SJCRH30 (cell line): ENCODE measurements at regions not wholly inside any gene's neighbourhood (a gene's known extent, or its start where the extent isn't known, plus 50 kb on each side); places are given as distances from the start of the nearest gene placed in this dataset.

Experiments used
- DNase-seq, 2 experiments: peaks; one replicate each; pipeline ENCODE4 v3.0.0-alpha.2; 2015 to 2020
- H3K27ac ChIP-seq: fragments of 250-450 bp; sonication (Bioruptor Pico); 2 replicates; pipeline ENCODE4 v1.5.1; 2020; ENCODE audit warnings: mild to moderate bottlenecking, moderate library complexity
- H3K27me3 ChIP-seq: fragments of 250-450 bp; sonication (Bioruptor Pico); 2 replicates; pipeline ENCODE4 v1.5.1; 2020; ENCODE audit warnings: mild to moderate bottlenecking, moderate library complexity
- H3K36me3 ChIP-seq: fragments of 250-450 bp; sonication (Bioruptor Pico); 2 replicates; pipeline ENCODE4 v1.5.1; 2020; ENCODE audit warnings: mild to moderate bottlenecking, moderate library complexity
- H3K4me1 ChIP-seq: fragments of 250-450 bp; sonication (Bioruptor Pico); 2 replicates; pipeline ENCODE4 v1.5.1; 2020; ENCODE audit warnings: mild to moderate bottlenecking, moderate library complexity
- H3K4me3 ChIP-seq: fragments of 250-450 bp; sonication (Bioruptor Pico); 2 replicates; pipeline ENCODE4 v1.5.1; 2020; ENCODE audit warnings: mild to moderate bottlenecking, moderate library complexity
- H3K9me3 ChIP-seq: fragments of 250-450 bp; sonication (Bioruptor Pico); replicated peaks from 2 replicates; pipeline ENCODE4 v1.5.1; 2020; ENCODE audit warnings: mild to moderate bottlenecking, moderate library complexity

GRCh38 chr20:10754824-10755223 lies 81.0 kb upstream of the JAG1 start:
- H3K9me3 ChIP-seq = no peaks in the 10 kb centered on the region
- no peaks in the 10 kb centered on the region for H3K27me3 ChIP-seq
- DNase-seq = no peak
- H3K4me1 ChIP-seq = no peaks in the 10 kb centered on the region
- H3K4me3 ChIP-seq = no peak overlapping the region
- H3K27ac ChIP-seq = no peak overlapping the region
- H3K36me3 ChIP-seq = no peaks in the 10 kb centered on the region

- no peaks in the 10 kb centered on the region for H3K36me3 ChIP-seq
- H3K27ac ChIP-seq = no peak overlapping the region
- no peaks in the 10 kb centered on the region for H3K9me3 ChIP-seq
- no peak overlapping the region for H3K4me3 ChIP-seq
- H3K4me1 ChIP-seq = no peaks in the 10 kb centered on the region
- no peak for DNase-seq
- no peaks in the 10 kb centered on the region for H3K27me3 ChIP-seq
Observed at GRCh38 chr20:10758446-10758845, 84.6 kb upstream of the JAG1 start.

GRCh38 chr20:10761232-10761631 lies 87.4 kb upstream of the JAG1 start:
- Histone ChIP-seq H3K4me1 (no peaks in the 10 kb centered on the region), H3K36me3 (no peaks in the 10 kb centered on the region), H3K27me3 (no peaks in the 10 kb centered on the region), H3K4me3 (no peak overlapping the region), H3K27ac (no peak overlapping the region), H3K9me3 (no peaks in the 10 kb centered on the region)
- no peak for DNase-seq

GRCh38 chr20:10761786-10762185 lies 88.0 kb upstream of the JAG1 start:
- no peak overlapping the region for H3K4me3 ChIP-seq
- no peaks in the 10 kb centered on the region for H3K36me3 ChIP-seq
- no peak overlapping the region for H3K27ac ChIP-seq
- H3K27me3 ChIP-seq = no peaks in the 10 kb centered on the region
- DNase-seq = peak in 1 of 2 experiments; percentile 4
- H3K9me3 ChIP-seq = no peaks in the 10 kb centered on the region
- H3K4me1 ChIP-seq = no peaks in the 10 kb centered on the region

DNA sequence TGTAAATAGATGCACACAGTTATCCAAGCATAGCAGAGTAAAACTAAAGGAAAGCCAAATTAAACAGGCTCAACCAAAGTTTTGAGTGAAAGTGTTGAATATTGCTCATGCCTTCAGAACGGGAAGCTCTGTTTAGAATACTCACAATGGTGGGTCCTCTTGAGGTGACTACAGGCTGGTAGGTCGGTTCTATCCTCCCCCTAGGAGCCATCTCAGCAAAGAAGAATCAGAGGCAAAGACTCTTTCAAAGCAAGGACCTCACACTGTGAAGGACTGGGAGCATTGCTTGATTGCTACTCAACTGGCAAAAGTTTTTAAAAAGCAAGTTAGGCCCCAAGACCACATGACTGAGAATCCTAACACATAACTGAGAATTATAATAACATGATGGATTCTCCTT lies 88.4 kb upstream of the JAG1 start:
- H3K27me3 ChIP-seq = no peaks in the 10 kb centered on the region
- H3K4me3 ChIP-seq = no peak overlapping the region
- H3K4me1 ChIP-seq = no peaks in the 10 kb centered on the region
- H3K27ac ChIP-seq = no peak overlapping the region
- no peaks in the 10 kb centered on the region for H3K36me3 ChIP-seq
- DNase-seq = no peak
- no peaks in the 10 kb centered on the region for H3K9me3 ChIP-seq

- no peaks in the 10 kb centered on the region for H3K9me3 ChIP-seq
- no peaks in the 10 kb centered on the region for H3K36me3 ChIP-seq
- no peak overlapping the region for H3K27ac ChIP-seq
- no peak overlapping the region for H3K4me3 ChIP-seq
- DNase-seq = no peak
- H3K4me1 ChIP-seq = no peaks in the 10 kb centered on the region
- no peaks in the 10 kb centered on the region for H3K27me3 ChIP-seq
Observed at GRCh38 chr20:10763112-10763511, 89.3 kb upstream of the JAG1 start.

GRCh38 chr20:10769700-10770099 lies 95.9 kb upstream of the JAG1 start:
- no peaks in the 10 kb centered on the region for H3K4me1 ChIP-seq
- no peaks in the 10 kb centered on the region for H3K9me3 ChIP-seq
- H3K27me3 ChIP-seq = no peaks in the 10 kb centered on the region
- H3K4me3 ChIP-seq = no peak overlapping the region
- no peak overlapping the region for H3K27ac ChIP-seq
- no peaks in the 10 kb centered on the region for H3K36me3 ChIP-seq
- peak in 1 of 2 experiments; percentile 4 for DNase-seq

GRCh38 chr20:10770753-10771152 lies 97.0 kb upstream of the JAG1 start:
- no peak for DNase-seq
- Histone ChIP-seq H3K27me3 (no peaks in the 10 kb centered on the region), H3K4me1 (no peaks in the 10 kb centered on the region), H3K27ac (no peak overlapping the region), H3K36me3 (no peaks in the 10 kb centered on the region), H3K9me3 (no peaks in the 10 kb centered on the region), H3K4me3 (no peak overlapping the region)

- Histone ChIP-seq H3K4me1 (no peaks in the 10 kb centered on the region), H3K36me3 (no peaks in the 10 kb centered on the region), H3K4me3 (no peak overlapping the region), H3K9me3 (no peaks in the 10 kb centered on the region), H3K27ac (no peak overlapping the region), H3K27me3 (no peaks in the 10 kb centered on the region)
- DNase-seq = no peak
Observed at GRCh38 chr20:10771435-10772140, 97.8 kb upstream of the JAG1 start.

GRCh38 chr20:10774357-10774943 lies 100.7 kb upstream of the JAG1 start:
- no peaks in the 10 kb centered on the region for H3K9me3 ChIP-seq
- H3K4me3 ChIP-seq = no peak overlapping the region
- no peaks in the 10 kb centered on the region for H3K36me3 ChIP-seq
- DNase-seq = no peak
- H3K27me3 ChIP-seq = peaks cover 9% of the 10 kb centered on the region; the same call in 1 of the 2 replicates
- H3K27ac ChIP-seq = no peak overlapping the region
- H3K4me1 ChIP-seq = no peaks in the 10 kb centered on the region

DNA sequence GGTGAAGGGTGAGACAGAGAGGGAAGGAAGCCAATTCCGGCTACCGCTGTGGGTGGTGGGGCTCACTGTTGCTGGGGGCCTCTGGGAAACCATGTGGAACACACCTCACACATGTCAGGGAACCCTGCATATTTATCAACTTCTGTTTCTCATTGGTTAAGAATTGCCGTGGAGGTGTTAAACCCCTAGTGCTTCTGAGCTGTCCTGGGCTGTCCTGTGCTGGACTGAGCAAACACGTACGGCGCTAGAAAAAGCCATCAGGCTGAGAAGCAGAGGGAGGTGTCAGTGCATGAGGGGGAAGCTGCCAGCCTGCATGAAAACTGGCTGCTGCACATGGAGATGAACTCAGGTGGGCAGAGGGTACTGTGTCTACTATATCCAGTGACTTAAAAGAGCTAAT lies 103.9 kb upstream of the JAG1 start:
- Histone ChIP-seq H3K27ac (no peak overlapping the region), H3K9me3 (0 out of 2 replicates have a peak, but pooled peaks cover 2% of the 10 kb centered on the region)
- DNase-seq = no peak

GRCh38 chr20:10779911-10780310 lies 106.1 kb upstream of the JAG1 start:
- Histone ChIP-seq H3K4me3 (no peak overlapping the region), H3K27me3 (peaks cover 9% of the 10 kb centered on the region; the same call in 1 of the 2 replicates), H3K27ac (no peak overlapping the region), H3K36me3 (no peaks in the 10 kb centered on the region), H3K4me1 (no peaks in the 10 kb centered on the region), H3K9me3 (0 out of 2 replicates have a peak, but pooled peaks cover 2% of the 10 kb centered on the region)
- no peak for DNase-seq

More for the DNA sequence above, 103.9 kb upstream of the JAG1 start:
- H3K4me1 ChIP-seq = no peaks in the 10 kb centered on the region
- H3K4me3 ChIP-seq = no peak overlapping the region
- peaks cover 9% of the 10 kb centered on the region; the same call in 1 of the 2 replicates for H3K27me3 ChIP-seq
- H3K36me3 ChIP-seq = no peaks in the 10 kb centered on the region

- Histone ChIP-seq H3K9me3 (0 out of 2 replicates have a peak, but pooled peaks cover 2% of the 10 kb centered on the region), H3K27ac (no peak overlapping the region), H3K4me3 (no peak overlapping the region), H3K27me3 (peaks cover 9% of the 10 kb centered on the region; the same call in 1 of the 2 replicates), H3K4me1 (no peaks in the 10 kb centered on the region), H3K36me3 (no peaks in the 10 kb centered on the region)
- DNase-seq = no peak
Observed at GRCh38 chr20:10780901-10781300, 107.1 kb upstream of the JAG1 start.

DNA sequence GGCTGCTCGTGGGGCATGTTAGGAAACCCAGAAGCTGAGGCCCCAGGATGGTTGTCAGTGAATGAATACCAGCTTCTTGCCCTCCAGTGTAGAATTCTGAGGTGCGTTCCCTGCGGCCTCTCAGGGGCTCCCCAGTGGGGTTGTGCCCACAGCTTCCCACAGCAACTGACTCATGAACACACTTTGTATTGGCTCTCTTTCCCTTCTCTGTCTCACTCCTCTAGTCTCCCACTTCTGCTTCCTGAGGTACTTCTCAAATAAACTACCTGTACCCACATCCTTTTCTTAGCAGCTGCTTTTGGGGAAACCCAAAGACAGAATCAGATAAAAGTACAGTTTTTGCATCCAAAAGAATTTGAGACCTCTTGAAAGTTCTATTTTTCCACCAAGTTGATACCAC lies 107.7 kb upstream of the JAG1 start:
- H3K4me3 ChIP-seq = no peak overlapping the region
- peaks cover 9% of the 10 kb centered on the region; the same call in 1 of the 2 replicates for H3K27me3 ChIP-seq
- H3K4me1 ChIP-seq = no peaks in the 10 kb centered on the region
- no peaks in the 10 kb centered on the region for H3K36me3 ChIP-seq
- 0 out of 2 replicates have a peak, but pooled peaks cover 2% of the 10 kb centered on the region for H3K9me3 ChIP-seq
- H3K27ac ChIP-seq = no peak overlapping the region
- DNase-seq = no peak

DNA sequence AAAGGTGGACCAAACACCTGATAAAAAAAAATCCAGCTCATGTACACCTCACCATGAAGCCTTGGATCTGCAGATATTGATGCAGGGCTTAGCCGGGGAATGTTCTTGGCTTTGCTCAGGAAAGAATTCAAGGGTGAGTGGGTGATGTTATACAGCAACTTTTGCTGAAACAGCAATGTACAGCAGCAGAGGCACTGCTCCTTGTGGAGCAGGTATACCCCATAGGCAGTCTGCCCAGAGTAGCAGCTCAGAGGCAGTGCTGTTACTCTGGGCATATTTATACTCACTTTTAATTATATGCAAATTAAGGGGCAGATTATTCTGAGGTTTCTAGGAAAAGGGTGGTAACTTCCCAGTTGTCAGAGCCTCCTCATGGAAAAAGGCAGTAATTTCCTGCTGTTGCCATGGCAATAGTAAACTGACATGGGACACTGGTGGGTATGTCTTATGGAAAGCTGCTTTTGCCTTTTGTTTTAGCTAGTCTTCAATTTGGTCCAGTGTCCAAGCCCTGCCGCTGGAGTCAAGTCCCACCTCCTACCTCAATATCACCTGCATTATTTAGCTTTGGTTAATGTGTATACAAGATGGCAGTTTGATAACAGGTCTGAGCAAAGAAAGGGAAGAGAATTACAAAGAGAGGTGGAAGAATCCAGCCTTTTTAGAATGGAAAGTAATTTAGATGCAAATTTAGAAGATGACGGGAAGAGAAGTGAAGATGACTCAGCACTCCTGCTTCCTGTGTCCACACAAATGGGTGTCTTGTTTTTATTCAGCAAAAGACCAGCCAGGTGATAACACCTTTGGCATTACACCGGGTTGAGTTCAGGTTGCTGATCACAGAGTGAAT lies 110.1 kb upstream of the JAG1 start:
- Histone ChIP-seq H3K36me3 (no peaks in the 10 kb centered on the region), H3K27me3 (peaks cover 6% of the 10 kb centered on the region; the same call in 1 of the 2 replicates)

More for the DNA sequence above, 110.1 kb upstream of the JAG1 start:
- DNase-seq = no peak
- Histone ChIP-seq H3K27ac (no peak overlapping the region), H3K9me3 (0 out of 2 replicates have a peak, but pooled peaks cover 2% of the 10 kb centered on the region), H3K4me3 (no peak overlapping the region), H3K4me1 (no peaks in the 10 kb centered on the region)
